Uterus (tissue), 2 donors: ENCODE measurements at regions not wholly inside any gene's neighbourhood (a gene's known extent, or its start where the extent isn't known, plus 50 kb on each side); places are given as distances from the start of the nearest gene placed in this dataset.

ENCODE experiments used
- CTCF ChIP-seq, 4 experiments: fragments of 200-600 bp in 2 of 4; fragments of 450-650 bp in 2 of 4; sonication (generic) in 2 of 4; IDR thresholded peaks; one replicate each; pipeline ENCODE4 v1.5.1; 2016 to 2019; ENCODE audit warnings: antibody characterized with exemption in 4 of 4, mild to moderate bottlenecking in 2 of 4, moderate library complexity in 1 of 4
- POLR2A ChIP-seq, 2 donors: fragments of 450-650 bp; IDR thresholded peaks; one replicate each; pipeline ENCODE4 v1.6.1; 2016; ENCODE audit warnings: antibody characterized with exemption in 2 of 2, mild to moderate bottlenecking in 1 of 2, moderate library complexity in 1 of 2

DNA sequence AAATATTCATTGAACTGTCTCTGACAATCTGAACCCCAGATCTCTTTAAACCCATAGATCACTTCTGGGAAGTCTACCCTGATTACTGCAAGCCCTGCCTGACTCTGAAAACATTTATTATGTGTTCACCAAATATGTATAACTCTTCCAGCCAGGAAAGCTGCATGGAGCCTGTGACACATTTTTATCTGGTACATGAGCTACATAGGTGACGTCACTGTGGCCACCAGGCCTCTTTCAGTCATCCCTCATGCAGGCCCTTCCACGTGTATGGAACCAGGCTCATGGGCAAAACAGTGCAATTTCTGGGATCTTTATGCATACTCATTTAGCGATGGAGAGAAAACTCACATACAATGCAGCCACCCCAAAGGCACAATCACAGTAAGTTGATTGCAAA, 133.9 kb upstream of the NUPR2 start:
- no peak for TF ChIP-seq CTCF (IDR thresholded peaks at IDR 0.05)
- no peak for TF ChIP-seq POLR2A (IDR thresholded peaks at IDR 0.05)
